GM23338 (cell line): ENCODE measurements at regions not wholly inside any gene's neighbourhood (a gene's known extent, or its start where the extent isn't known, plus 50 kb on each side); places are given as distances from the start of the nearest gene placed in this dataset.

Experiments
- ATAC-seq: fragments of 200-7000 bp; cut with Tn5 transposase; 3 replicates; pipeline ENCODE4 v1.9.1; 2020
- DNase-seq: peaks from one replicate; pipeline ENCODE4 v3.0.0-alpha.2; 2015; ENCODE audit warnings: low spot score
- H2AFZ ChIP-seq: fragments of 200-600 bp; sonication (generic); 2 replicates; pipeline ENCODE4 v1.8.0; 2016; ENCODE audit warnings: antibody characterized with exemption, mild to moderate bottlenecking, moderate library complexity
- H3F3A ChIP-seq: fragments of 200-600 bp; sonication (generic); replicated peaks from 2 replicates; pipeline ENCODE4 v1.8.0; 2017; ENCODE audit warnings: antibody characterized with exemption, mixed run types, low read depth
- H3K27ac ChIP-seq: fragments of 200-600 bp; sonication (generic); 2 replicates; pipeline ENCODE4 v1.6.1; 2016; ENCODE audit warnings: low read depth
- H3K27me3 ChIP-seq: fragments of 200-600 bp; sonication (generic); 2 replicates; pipeline ENCODE4 v1.8.0; 2016; ENCODE audit warnings: mild to moderate bottlenecking, mixed run types, moderate library complexity; ENCODE audit not compliant: insufficient read depth
- H3K36me3 ChIP-seq: fragments of 200-600 bp; sonication (generic); 2 replicates; pipeline ENCODE4 v1.8.0; 2016; ENCODE audit warnings: mild to moderate bottlenecking; ENCODE audit not compliant: insufficient read depth
- H3K4me1 ChIP-seq: fragments of 200-600 bp; sonication (generic); 2 replicates; pipeline ENCODE4 v1.8.0; 2016; ENCODE audit warnings: mild to moderate bottlenecking, moderate library complexity; ENCODE audit not compliant: insufficient read depth
- H3K4me2 ChIP-seq: fragments of 200-600 bp; sonication (generic); 2 replicates; pipeline ENCODE4 v1.7.1; 2017; ENCODE audit warnings: mixed run types
- H3K4me3 ChIP-seq: fragments of 200-600 bp; sonication (generic); 2 replicates; pipeline ENCODE4 v1.6.1; 2016; ENCODE audit warnings: mixed run types
- H3K79me2 ChIP-seq: fragments of 200-600 bp; sonication (generic); replicated peaks from 2 replicates; pipeline ENCODE4 v1.8.0; 2017; ENCODE audit warnings: mild to moderate bottlenecking; ENCODE audit not compliant: insufficient read depth
- H3K9me2 ChIP-seq: fragments of 200-600 bp; sonication (generic); 2 replicates; pipeline ENCODE4 v1.8.0; 2017; ENCODE audit not compliant: insufficient read depth
- H4K20me1 ChIP-seq: fragments of 200-600 bp; sonication (generic); replicated peaks from 2 replicates; pipeline ENCODE4 v1.8.0; 2017; ENCODE audit warnings: mild to moderate bottlenecking; ENCODE audit not compliant: insufficient read depth
- H3K27ac Mint-ChIP-seq: 2 replicates; pipeline ENCODE4 v1.8.0; 2020; ENCODE audit warnings: inconsistent platforms, mild to moderate bottlenecking, moderate library complexity, mixed read lengths
- H3K27me3 Mint-ChIP-seq: 3 replicates; pipeline ENCODE4 v1.8.0; 2022; ENCODE audit warnings: low read depth, mild to moderate bottlenecking, moderate library complexity, mixed read lengths, inconsistent platforms; ENCODE audit not compliant: insufficient read depth, poor library complexity
- H3K36me3 Mint-ChIP-seq: 3 replicates; pipeline ENCODE4 v1.8.0; 2021; ENCODE audit warnings: low read depth, mild to moderate bottlenecking, inconsistent platforms, moderate library complexity, mixed read lengths
- H3K4me1 Mint-ChIP-seq: 3 replicates; pipeline ENCODE4 v1.8.0; 2020; ENCODE audit warnings: mild to moderate bottlenecking, inconsistent platforms, mixed read lengths
- H3K4me3 Mint-ChIP-seq: 3 replicates; pipeline ENCODE4 v1.8.0; 2021; ENCODE audit warnings: moderate library complexity, mild to moderate bottlenecking, inconsistent platforms, mixed read lengths
- H3K9me3 Mint-ChIP-seq: 3 replicates; pipeline ENCODE4 v1.8.0; 2020; ENCODE audit warnings: moderate library complexity, mild to moderate bottlenecking, inconsistent platforms, mixed read lengths
- CREB1 ChIP-seq: fragments of 250-450 bp; sonication (Bioruptor Pico); IDR thresholded peaks from 2 replicates; pipeline ENCODE4 v1.5.0; 2020; ENCODE audit warnings: low read depth, mild to moderate bottlenecking, moderate library complexity
- EZH2 ChIP-seq: fragments of 200-600 bp; sonication (generic); IDR thresholded peaks from one replicate; pipeline ENCODE4 v1.8.0; 2017; ENCODE audit warnings: antibody characterized with exemption, mild to moderate bottlenecking, low read depth; ENCODE audit not compliant: unreplicated experiment
- EZH2phosphoT487 ChIP-seq: fragments of 200-600 bp; sonication (generic); IDR thresholded peaks from one replicate; pipeline ENCODE4 v1.8.1; 2018; ENCODE audit warnings: antibody characterized with exemption; ENCODE audit not compliant: unreplicated experiment
- JUNB ChIP-seq: IDR thresholded peaks from one replicate; pipeline ENCODE4 v1.6.1; 2016; ENCODE audit warnings: antibody characterized with exemption; ENCODE audit not compliant: unreplicated experiment
- NANOG ChIP-seq: IDR thresholded peaks from 2 replicates; pipeline ENCODE4 v1.6.1; 2016; ENCODE audit warnings: antibody characterized with exemption, borderline replicate concordance
- POLR2AphosphoS5 ChIP-seq: IDR thresholded peaks from 2 replicates; pipeline ENCODE4 v1.6.1; 2016; ENCODE audit warnings: antibody characterized with exemption, low read depth
- STAT1 ChIP-seq: IDR thresholded peaks from one replicate; pipeline ENCODE4 v1.6.1; 2016; ENCODE audit warnings: antibody characterized with exemption; ENCODE audit not compliant: unreplicated experiment
- ZNF114 ChIP-seq: fragments of 250-450 bp; sonication (Bioruptor Pico); IDR thresholded peaks from 2 replicates; pipeline ENCODE4 v1.5.0; 2020; ENCODE audit warnings: mild to moderate bottlenecking, moderate library complexity
- ZNF331 ChIP-seq: fragments of 250-450 bp; sonication (Bioruptor Pico); IDR thresholded peaks from 2 replicates; pipeline ENCODE4 v1.5.0; 2020; ENCODE audit warnings: low read depth, mild to moderate bottlenecking, moderate library complexity
- TF ChIP-seq, protein P1 (sequence below), 2 experiments: fragments of 200-600 bp in 1 of 2; sonication (generic) in 1 of 2; conservative IDR thresholded peaks; 2 replicates each; pipeline versions ENCODE4 v1.5.1 to v1.6.1; 2016 to 2017; ENCODE audit warnings: antibody characterized with exemption in 2 of 2, low read depth in 2 of 2, mild to moderate bottlenecking in 2 of 2, moderate library complexity in 1 of 2
- TF ChIP-seq, protein P2 (sequence below): fragments of 250-450 bp; sonication (Bioruptor Pico); IDR thresholded peaks from 2 replicates; pipeline ENCODE4 v1.5.0; 2020; ENCODE audit warnings: mild to moderate bottlenecking, moderate library complexity
- TF ChIP-seq, protein P3 (sequence below): IDR thresholded peaks from 2 replicates; pipeline ENCODE4 v1.6.1; 2016; ENCODE audit warnings: antibody characterized with exemption
- TF ChIP-seq, protein P4 (sequence below): IDR thresholded peaks from one replicate; pipeline ENCODE4 v1.6.1; 2018; ENCODE audit warnings: antibody characterized with exemption; ENCODE audit not compliant: unreplicated experiment

DNA sequence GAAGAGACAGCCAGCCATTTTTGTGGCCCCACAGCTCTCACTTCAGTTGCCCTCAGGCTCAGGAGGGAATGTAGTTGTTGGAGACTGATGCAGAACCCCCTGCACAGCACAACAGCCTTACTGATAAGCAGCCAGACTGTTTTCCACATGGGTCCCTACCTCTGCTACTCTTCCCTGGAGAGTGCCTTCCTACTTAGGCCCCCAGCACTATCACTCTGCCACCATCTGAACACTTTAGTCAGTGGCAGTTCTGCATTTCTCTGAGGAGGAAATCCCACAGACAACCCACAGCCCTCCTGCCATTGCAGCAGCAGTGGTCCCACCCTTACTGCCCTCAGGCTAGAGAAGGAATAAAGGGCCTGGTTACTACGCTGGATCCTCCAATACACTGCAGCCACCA is 61.8 kb upstream of the PTPRD start:
- H3K4me3 Mint-ChIP-seq, result no peak overlapping the region
- Histone ChIP-seq H3K36me3 (no peaks in the 10 kb centered on the region), H4K20me1 (no peaks in the 10 kb centered on the region), H3K4me3 (no peak overlapping the region), H3K27me3 (no peaks in the 10 kb centered on the region), H3K79me2 (no peaks in the 10 kb centered on the region), H3K9me2 (no peaks in the 10 kb centered on the region), H2AFZ (no peak overlapping the region), H3K4me2 (no peak overlapping the region), H3K4me1 (no peaks in the 10 kb centered on the region), H3K27ac (no peak overlapping the region), H3F3A (no peaks in the 10 kb centered on the region)
- TF ChIP-seq JUNB, result no peak
- TF ChIP-seq NANOG, result no peak
- no peak for TF ChIP-seq EZH2
- TF ChIP-seq, protein P1, sequence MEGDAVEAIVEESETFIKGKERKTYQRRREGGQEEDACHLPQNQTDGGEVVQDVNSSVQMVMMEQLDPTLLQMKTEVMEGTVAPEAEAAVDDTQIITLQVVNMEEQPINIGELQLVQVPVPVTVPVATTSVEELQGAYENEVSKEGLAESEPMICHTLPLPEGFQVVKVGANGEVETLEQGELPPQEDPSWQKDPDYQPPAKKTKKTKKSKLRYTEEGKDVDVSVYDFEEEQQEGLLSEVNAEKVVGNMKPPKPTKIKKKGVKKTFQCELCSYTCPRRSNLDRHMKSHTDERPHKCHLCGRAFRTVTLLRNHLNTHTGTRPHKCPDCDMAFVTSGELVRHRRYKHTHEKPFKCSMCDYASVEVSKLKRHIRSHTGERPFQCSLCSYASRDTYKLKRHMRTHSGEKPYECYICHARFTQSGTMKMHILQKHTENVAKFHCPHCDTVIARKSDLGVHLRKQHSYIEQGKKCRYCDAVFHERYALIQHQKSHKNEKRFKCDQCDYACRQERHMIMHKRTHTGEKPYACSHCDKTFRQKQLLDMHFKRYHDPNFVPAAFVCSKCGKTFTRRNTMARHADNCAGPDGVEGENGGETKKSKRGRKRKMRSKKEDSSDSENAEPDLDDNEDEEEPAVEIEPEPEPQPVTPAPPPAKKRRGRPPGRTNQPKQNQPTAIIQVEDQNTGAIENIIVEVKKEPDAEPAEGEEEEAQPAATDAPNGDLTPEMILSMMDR (conservative IDR thresholded peaks at IDR 0.05; ENCODE audit: low read depth in 2 of 2), result no peak
- TF ChIP-seq, protein P2, sequence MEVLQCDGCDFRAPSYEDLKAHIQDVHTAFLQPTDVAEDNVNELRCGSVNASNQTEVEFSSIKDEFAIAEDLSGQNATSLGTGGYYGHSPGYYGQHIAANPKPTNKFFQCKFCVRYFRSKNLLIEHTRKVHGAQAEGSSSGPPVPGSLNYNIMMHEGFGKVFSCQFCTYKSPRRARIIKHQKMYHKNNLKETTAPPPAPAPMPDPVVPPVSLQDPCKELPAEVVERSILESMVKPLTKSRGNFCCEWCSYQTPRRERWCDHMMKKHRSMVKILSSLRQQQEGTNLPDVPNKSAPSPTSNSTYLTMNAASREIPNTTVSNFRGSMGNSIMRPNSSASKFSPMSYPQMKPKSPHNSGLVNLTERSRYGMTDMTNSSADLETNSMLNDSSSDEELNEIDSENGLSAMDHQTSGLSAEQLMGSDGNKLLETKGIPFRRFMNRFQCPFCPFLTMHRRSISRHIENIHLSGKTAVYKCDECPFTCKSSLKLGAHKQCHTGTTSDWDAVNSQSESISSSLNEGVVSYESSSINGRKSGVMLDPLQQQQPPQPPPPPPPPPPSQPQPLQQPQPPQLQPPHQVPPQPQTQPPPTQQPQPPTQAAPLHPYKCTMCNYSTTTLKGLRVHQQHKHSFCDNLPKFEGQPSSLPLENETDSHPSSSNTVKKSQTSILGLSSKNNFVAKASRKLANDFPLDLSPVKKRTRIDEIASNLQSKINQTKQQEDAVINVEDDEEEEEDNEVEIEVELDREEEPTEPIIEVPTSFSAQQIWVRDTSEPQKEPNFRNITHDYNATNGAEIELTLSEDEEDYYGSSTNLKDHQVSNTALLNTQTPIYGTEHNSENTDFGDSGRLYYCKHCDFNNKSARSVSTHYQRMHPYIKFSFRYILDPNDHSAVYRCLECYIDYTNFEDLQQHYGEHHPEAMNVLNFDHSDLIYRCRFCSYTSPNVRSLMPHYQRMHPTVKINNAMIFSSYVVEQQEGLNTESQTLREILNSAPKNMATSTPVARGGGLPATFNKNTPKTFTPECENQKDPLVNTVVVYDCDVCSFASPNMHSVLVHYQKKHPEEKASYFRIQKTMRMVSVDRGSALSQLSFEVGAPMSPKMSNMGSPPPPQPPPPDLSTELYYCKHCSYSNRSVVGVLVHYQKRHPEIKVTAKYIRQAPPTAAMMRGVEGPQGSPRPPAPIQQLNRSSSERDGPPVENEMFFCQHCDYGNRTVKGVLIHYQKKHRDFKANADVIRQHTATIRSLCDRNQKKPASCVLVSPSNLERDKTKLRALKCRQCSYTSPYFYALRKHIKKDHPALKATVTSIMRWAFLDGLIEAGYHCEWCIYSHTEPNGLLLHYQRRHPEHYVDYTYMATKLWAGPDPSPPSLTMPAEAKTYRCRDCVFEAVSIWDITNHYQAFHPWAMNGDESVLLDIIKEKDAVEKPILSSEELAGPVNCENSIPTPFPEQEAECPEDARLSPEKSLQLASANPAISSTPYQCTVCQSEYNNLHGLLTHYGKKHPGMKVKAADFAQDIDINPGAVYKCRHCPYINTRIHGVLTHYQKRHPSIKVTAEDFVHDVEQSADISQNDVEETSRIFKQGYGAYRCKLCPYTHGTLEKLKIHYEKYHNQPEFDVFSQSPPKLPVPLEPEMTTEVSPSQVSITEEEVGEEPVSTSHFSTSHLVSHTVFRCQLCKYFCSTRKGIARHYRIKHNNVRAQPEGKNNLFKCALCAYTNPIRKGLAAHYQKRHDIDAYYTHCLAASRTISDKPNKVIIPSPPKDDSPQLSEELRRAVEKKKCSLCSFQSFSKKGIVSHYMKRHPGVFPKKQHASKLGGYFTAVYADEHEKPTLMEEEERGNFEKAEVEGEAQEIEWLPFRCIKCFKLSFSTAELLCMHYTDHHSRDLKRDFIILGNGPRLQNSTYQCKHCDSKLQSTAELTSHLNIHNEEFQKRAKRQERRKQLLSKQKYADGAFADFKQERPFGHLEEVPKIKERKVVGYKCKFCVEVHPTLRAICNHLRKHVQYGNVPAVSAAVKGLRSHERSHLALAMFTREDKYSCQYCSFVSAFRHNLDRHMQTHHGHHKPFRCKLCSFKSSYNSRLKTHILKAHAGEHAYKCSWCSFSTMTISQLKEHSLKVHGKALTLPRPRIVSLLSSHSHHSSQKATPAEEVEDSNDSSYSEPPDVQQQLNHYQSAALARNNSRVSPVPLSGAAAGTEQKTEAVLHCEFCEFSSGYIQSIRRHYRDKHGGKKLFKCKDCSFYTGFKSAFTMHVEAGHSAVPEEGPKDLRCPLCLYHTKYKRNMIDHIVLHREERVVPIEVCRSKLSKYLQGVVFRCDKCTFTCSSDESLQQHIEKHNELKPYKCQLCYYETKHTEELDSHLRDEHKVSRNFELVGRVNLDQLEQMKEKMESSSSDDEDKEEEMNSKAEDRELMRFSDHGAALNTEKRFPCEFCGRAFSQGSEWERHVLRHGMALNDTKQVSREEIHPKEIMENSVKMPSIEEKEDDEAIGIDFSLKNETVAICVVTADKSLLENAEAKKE (CRISPR knock-in tag), result no peak
- TF ChIP-seq ZNF331 (CRISPR knock-in tag), result no peak
- TF ChIP-seq EZH2phosphoT487, result no peak
- TF ChIP-seq, protein P3, sequence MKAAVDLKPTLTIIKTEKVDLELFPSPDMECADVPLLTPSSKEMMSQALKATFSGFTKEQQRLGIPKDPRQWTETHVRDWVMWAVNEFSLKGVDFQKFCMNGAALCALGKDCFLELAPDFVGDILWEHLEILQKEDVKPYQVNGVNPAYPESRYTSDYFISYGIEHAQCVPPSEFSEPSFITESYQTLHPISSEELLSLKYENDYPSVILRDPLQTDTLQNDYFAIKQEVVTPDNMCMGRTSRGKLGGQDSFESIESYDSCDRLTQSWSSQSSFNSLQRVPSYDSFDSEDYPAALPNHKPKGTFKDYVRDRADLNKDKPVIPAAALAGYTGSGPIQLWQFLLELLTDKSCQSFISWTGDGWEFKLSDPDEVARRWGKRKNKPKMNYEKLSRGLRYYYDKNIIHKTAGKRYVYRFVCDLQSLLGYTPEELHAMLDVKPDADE, result no peak
- no peak for TF ChIP-seq STAT1
- TF ChIP-seq CREB1 (CRISPR knock-in tag), result no peak
- no peak for TF ChIP-seq ZNF114 (CRISPR knock-in tag)
- TF ChIP-seq, protein P4, sequence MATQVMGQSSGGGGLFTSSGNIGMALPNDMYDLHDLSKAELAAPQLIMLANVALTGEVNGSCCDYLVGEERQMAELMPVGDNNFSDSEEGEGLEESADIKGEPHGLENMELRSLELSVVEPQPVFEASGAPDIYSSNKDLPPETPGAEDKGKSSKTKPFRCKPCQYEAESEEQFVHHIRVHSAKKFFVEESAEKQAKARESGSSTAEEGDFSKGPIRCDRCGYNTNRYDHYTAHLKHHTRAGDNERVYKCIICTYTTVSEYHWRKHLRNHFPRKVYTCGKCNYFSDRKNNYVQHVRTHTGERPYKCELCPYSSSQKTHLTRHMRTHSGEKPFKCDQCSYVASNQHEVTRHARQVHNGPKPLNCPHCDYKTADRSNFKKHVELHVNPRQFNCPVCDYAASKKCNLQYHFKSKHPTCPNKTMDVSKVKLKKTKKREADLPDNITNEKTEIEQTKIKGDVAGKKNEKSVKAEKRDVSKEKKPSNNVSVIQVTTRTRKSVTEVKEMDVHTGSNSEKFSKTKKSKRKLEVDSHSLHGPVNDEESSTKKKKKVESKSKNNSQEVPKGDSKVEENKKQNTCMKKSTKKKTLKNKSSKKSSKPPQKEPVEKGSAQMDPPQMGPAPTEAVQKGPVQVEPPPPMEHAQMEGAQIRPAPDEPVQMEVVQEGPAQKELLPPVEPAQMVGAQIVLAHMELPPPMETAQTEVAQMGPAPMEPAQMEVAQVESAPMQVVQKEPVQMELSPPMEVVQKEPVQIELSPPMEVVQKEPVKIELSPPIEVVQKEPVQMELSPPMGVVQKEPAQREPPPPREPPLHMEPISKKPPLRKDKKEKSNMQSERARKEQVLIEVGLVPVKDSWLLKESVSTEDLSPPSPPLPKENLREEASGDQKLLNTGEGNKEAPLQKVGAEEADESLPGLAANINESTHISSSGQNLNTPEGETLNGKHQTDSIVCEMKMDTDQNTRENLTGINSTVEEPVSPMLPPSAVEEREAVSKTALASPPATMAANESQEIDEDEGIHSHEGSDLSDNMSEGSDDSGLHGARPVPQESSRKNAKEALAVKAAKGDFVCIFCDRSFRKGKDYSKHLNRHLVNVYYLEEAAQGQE, result no peak
- no peak for TF ChIP-seq POLR2AphosphoS5
- H3K4me1 Mint-ChIP-seq, result no peaks in the 10 kb centered on the region; the same call in 2 of the 3 replicates
- no peaks in the 10 kb centered on the region for H3K27me3 Mint-ChIP-seq
- ATAC-seq, result no peak
- H3K36me3 Mint-ChIP-seq, result no peaks in the 10 kb centered on the region
- peaks cover 3% of the 10 kb centered on the region; the same call in 2 of the 3 replicates for H3K9me3 Mint-ChIP-seq
- DNase-seq, result no peak
- H3K27ac Mint-ChIP-seq, result no peak overlapping the region
